RWPE2 (cell line): ENCODE measurements at regions not wholly inside any gene's neighbourhood (a gene's known extent, or its start where the extent isn't known, plus 50 kb on each side); places are given as distances from the start of the nearest gene placed in this dataset.

Experiments
- ATAC-seq: fragments of 200-7000 bp; cut with Tn5 transposase; 3 replicates; pipeline ENCODE4 v1.9.1; 2021; ENCODE audit warnings: low read depth
- DNase-seq: peaks from one replicate; pipeline ENCODE4 v3.0.0-alpha.2; 2020; ENCODE audit warnings: low spot score
- H3K27ac ChIP-seq: fragments of 450-650 bp; 2 replicates; pipeline ENCODE4 v1.5.1; 2017; ENCODE audit warnings: mild to moderate bottlenecking; ENCODE audit not compliant: poor library complexity, severe bottlenecking
- H3K27me3 ChIP-seq: fragments of 250-450 bp; sonication (Bioruptor Pico); 2 replicates; pipeline ENCODE4 v1.5.1; 2021; ENCODE audit warnings: mild to moderate bottlenecking, moderate library complexity; ENCODE audit not compliant: insufficient read depth, poor library complexity, severe bottlenecking
- H3K36me3 ChIP-seq: fragments of 250-450 bp; sonication (Bioruptor Pico); 2 replicates; pipeline ENCODE4 v1.5.1; 2020; ENCODE audit warnings: low read depth, mild to moderate bottlenecking, moderate library complexity
- H3K4me1 ChIP-seq: fragments of 250-450 bp; sonication (Bioruptor Pico); 2 replicates; pipeline ENCODE4 v1.5.1; 2021; ENCODE audit warnings: mild to moderate bottlenecking, moderate library complexity; ENCODE audit not compliant: insufficient read depth, poor library complexity, severe bottlenecking
- H3K4me3 ChIP-seq: fragments of 250-450 bp; sonication (Bioruptor Pico); 2 replicates; pipeline ENCODE4 v1.5.1; 2021; ENCODE audit warnings: mild to moderate bottlenecking, moderate library complexity; ENCODE audit not compliant: severe bottlenecking
- H3K9me3 ChIP-seq: fragments of 250-450 bp; sonication (Bioruptor Pico); 2 replicates; pipeline ENCODE4 v1.5.1; 2021; ENCODE audit warnings: mild to moderate bottlenecking, moderate library complexity; ENCODE audit not compliant: severe bottlenecking
- TF ChIP-seq, protein P1 (sequence below): fragments of 450-650 bp; IDR thresholded peaks from one replicate; pipeline ENCODE4 v1.5.1; 2017; ENCODE audit warnings: mild to moderate bottlenecking, moderate library complexity; ENCODE audit not compliant: poor library complexity, severe bottlenecking

GRCh38 chrX:81378560-81378959 is 176.7 kb downstream of the SH3BGRL start:
- ATAC-seq (no peak), DNase-seq (no peak)
- TF ChIP-seq, protein P1, sequence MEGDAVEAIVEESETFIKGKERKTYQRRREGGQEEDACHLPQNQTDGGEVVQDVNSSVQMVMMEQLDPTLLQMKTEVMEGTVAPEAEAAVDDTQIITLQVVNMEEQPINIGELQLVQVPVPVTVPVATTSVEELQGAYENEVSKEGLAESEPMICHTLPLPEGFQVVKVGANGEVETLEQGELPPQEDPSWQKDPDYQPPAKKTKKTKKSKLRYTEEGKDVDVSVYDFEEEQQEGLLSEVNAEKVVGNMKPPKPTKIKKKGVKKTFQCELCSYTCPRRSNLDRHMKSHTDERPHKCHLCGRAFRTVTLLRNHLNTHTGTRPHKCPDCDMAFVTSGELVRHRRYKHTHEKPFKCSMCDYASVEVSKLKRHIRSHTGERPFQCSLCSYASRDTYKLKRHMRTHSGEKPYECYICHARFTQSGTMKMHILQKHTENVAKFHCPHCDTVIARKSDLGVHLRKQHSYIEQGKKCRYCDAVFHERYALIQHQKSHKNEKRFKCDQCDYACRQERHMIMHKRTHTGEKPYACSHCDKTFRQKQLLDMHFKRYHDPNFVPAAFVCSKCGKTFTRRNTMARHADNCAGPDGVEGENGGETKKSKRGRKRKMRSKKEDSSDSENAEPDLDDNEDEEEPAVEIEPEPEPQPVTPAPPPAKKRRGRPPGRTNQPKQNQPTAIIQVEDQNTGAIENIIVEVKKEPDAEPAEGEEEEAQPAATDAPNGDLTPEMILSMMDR, result no peak
- no peaks in the 10 kb centered on the region for H3K4me1 ChIP-seq
- no peaks in the 10 kb centered on the region for H3K9me3 ChIP-seq
- H3K27ac ChIP-seq, result no peak overlapping the region
- no peak overlapping the region for H3K4me3 ChIP-seq
- H3K36me3 ChIP-seq, result no peaks in the 10 kb centered on the region
- H3K27me3 ChIP-seq, result no peaks in the 10 kb centered on the region

DNA sequence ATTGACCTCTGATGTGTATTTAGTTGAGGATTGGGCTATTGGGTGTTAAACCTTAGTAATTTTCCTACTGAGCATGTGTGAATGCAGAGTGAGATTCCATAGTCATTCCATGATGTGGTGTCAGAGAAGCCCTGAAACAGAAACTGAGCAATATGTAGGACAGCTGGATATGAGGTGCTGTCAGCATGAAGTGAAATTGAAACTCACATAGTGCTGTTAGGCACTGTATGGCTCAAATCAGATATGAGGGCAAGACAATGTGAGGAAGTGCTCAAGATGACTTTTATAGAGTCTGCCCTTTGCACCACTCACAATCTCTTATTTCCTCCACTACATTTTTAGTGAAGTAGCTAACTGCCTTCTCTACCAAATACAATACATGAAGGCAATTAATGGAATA is 188.3 kb downstream of the SH3BGRL start:
- TF ChIP-seq, protein P1, result no peak
- DNase-seq (no peak), ATAC-seq (no peak)
- Histone ChIP-seq H3K27ac (no peak overlapping the region), H3K4me1 (no peaks in the 10 kb centered on the region), H3K4me3 (no peak overlapping the region), H3K9me3 (no peaks in the 10 kb centered on the region), H3K27me3 (no peaks in the 10 kb centered on the region), H3K36me3 (no peaks in the 10 kb centered on the region)

DNA sequence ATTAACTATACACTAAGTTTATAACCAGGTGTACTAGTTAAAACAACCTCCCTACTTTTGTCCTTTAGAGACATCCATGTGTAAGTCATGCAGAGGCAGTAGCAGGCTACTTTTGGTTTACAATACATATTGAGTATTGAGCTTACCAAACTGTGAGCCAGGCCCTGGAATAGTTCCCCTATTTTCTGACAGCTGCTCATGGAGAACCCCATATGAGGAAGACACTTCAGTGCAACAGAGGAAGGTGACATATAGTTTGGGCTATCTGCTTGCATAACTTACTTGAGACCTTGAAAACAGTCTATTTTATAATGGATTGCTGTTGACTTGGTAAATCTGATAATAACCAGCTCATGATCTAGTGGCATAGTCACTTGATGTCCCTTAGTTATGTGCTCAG is 190.5 kb downstream of the SH3BGRL start:
- no peak for ATAC-seq
- no peaks in the 10 kb centered on the region for H3K4me1 ChIP-seq
- no peaks in the 10 kb centered on the region for H3K36me3 ChIP-seq
- no peaks in the 10 kb centered on the region for H3K27me3 ChIP-seq
- no peak overlapping the region for H3K27ac ChIP-seq
- no peak overlapping the region for H3K4me3 ChIP-seq
- no peaks in the 10 kb centered on the region for H3K9me3 ChIP-seq
- TF ChIP-seq, protein P1, result no peak
- DNase-seq, result no peak

- no peak for ATAC-seq
- H3K4me3 ChIP-seq, result no peak overlapping the region
- DNase-seq, result no peak
- TF ChIP-seq, protein P1, result no peak
- no peaks in the 10 kb centered on the region for H3K9me3 ChIP-seq
- no peaks in the 10 kb centered on the region for H3K27me3 ChIP-seq
- H3K27ac ChIP-seq, result no peak overlapping the region
- H3K36me3 ChIP-seq, result no peaks in the 10 kb centered on the region
- H3K4me1 ChIP-seq, result no peaks in the 10 kb centered on the region
These were observed 203.9 kb downstream of the SH3BGRL start for GRCh38 chrX:81405781-81406180.

DNA sequence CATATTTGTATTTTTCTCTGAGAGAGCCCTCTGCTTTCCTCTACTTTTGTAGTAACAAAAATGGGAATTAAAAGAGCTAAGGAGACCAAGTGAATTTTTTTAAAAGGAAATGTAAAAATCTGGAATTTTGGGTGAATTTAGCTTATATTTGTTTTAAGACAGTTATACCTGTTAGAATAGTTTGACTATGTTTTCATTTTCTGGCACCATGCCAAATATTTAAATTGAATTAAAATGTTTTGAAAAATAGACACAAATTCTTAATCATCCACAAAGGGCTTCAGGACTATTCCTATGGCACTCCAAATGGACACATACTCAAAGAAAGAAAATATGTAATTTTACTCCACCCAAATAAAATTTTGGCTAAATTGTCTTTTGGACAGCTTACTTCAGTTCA is 209.6 kb downstream of the SH3BGRL start:
- Histone ChIP-seq H3K4me3 (no peak overlapping the region), H3K27ac (no peak overlapping the region), H3K9me3 (no peaks in the 10 kb centered on the region), H3K36me3 (no peaks in the 10 kb centered on the region), H3K4me1 (no peaks in the 10 kb centered on the region), H3K27me3 (no peaks in the 10 kb centered on the region)
- ATAC-seq, result no peak
- no peak for DNase-seq
- TF ChIP-seq, protein P1, result no peak
